ENCODE measurements at regions not wholly inside any gene's neighbourhood (a gene's known extent, or its start where the extent isn't known, plus 50 kb on each side); places are given as distances from the start of the nearest gene placed in this dataset.
"Not testable (repeated sequence)": the region's sequence is repeated elsewhere in the genome, so short reads cannot be mapped to it uniquely, and the experiment has no call there.

GRCh38 chrX:140447150-140447549, 57.7 kb downstream of the SOX3 start:
- no peak for DNase-seq (ENCODE audit: low spot score)

- DNase-seq (ENCODE audit: low spot score), result peak; percentile 2
Measured at GRCh38 chrX:140440876-140441275, 64.0 kb downstream of the SOX3 start.

DNA sequence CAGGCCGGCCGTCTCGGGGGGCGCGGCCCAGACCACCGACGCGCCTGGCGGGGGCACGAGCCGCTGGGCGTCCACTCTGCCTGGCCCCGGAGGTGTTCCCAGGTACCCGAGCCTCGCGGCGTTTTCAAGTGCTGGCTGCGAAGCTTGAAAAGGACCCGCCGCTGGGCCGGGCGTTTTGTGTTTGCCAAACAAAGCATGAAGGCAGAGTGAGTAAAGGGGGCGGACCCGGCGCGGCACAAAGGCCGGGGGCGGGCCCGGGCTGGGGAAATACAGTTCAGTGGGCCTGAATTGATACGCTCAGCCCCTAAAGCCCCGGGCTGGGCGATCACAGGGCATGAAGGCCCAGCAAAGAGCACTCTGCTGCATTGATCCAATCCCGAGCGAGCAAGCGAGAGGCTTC, 65.4 kb downstream of the SOX3 start:
- no peak for DNase-seq (ENCODE audit: low spot score)

GRCh38 chrX:140434347-140434746, 70.5 kb downstream of the SOX3 start:
- no peak for DNase-seq (ENCODE audit: low spot score)

GRCh38 chrX:140433582-140433981, 71.3 kb downstream of the SOX3 start:
- no peak for DNase-seq (ENCODE audit: low spot score)

DNA sequence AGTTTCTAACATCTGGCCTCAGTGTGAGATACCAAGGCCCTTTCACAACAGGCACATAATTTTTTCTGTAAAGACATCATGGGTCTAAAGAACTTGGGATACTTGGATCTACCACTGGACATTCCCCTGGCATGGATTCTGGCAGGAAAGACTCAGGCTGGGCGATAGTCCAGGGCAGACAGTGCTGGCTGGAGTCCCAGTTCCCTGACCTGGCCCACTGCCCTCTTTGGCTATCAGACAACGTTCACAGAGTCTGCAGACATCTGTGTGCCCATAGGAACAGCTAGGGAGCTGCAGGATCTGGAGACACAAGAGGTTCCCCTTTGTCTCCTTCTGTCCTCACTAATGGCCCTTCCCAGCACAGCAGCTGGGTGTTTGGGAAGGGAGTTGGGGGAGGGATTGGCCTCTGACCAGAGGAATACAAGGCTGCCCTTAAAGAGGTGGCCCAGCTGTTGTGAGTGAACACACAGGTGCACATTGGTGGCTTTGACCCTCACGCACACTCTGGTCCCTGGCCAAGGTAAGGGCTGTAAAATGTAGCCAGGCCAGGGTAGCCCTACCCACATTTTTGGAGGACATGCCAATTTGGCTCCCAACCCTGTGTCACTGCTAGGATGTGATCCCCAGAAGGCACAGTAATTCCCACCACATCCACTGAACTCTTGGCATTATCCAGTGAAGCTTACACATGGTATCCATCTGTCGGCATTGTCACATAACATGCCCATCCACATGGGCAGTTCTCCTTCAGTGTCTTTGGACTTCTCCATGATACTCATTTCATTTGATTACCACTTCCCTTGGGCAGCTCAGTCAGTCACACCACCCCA, 72.3 kb downstream of the SOX3 start:
- peak; percentile 13 for DNase-seq (ENCODE audit: low spot score)

- no peak for DNase-seq (ENCODE audit: low spot score)
Measured at GRCh38 chrX:140431521-140431920, 73.3 kb downstream of the SOX3 start.

- DNase-seq (ENCODE audit: low spot score), result no peak
Measured at GRCh38 chrX:140425712-140426395, 79.0 kb downstream of the SOX3 start.

DNA sequence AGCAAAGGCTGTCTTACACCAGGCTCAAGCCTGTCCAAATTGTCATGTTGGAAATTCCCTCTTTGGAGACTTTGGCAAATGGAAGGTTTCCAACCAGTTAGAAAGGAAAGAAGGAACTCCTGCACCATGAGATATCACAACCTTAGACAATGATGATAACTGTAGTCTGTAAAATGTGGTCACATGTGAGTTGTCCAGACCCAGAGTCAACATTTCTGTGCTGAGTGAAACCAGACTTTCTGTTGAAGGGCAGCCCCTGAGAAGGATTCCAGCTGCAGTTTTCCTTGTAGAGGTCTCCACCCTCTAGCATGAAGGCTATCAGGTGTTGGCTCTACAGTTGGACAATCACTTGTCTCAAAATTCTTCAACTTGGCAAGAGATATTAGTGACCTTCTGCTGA, 82.4 kb downstream of the SOX3 start:
- no peak for DNase-seq (ENCODE audit: low spot score)

- DNase-seq (ENCODE audit: low spot score), result not testable (repeated sequence)
Measured at GRCh38 chrX:140402131-140402530, 102.7 kb downstream of the SOX3 start.

DNA sequence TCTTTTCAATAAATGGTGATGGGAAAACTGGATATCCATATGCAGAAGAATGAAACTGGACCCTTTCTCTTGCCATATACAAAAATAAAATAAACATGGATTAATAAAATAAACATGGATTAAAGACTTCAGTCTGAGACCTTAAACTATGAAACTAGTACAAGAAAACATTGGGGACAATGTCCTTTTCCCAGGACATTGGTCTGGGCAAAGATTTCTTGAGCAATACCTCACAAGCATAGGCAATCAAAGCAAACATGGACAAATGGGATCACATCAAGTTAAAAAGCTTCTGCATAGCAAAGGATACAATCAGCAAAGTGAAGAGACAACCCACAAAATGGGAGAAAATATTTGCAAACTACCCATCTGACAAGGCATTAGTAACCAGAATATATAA, 108.5 kb downstream of the SOX3 start:
- not testable (repeated sequence) for DNase-seq (ENCODE audit: low spot score)

DNA sequence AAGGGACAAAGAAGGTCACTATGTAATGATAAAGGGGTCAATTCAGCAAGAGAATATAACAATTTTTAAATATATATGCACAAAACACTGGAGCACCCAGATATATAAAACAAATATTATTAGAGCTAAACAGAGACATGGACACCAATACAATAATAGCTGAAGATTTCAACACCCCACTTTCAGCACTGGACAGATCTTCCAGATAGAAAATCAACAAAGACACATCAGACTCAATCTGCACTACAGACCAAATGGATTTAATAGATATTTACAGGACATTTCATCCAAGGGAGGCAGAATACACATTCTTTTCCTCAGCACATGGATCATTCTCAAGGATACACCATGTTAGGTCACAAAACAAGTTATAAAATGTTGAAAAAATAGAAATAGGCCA, 111.4 kb downstream of the SOX3 start:
- no peak for DNase-seq (ENCODE audit: low spot score)

- peak; percentile 1 for DNase-seq (ENCODE audit: low spot score)
Measured at GRCh38 chrX:140391313-140391712, 113.6 kb downstream of the SOX3 start.

- no peak for DNase-seq (ENCODE audit: low spot score)
Measured at GRCh38 chrX:140389331-140389730, 115.5 kb downstream of the SOX3 start.

- no peak for DNase-seq (ENCODE audit: low spot score)
Measured at GRCh38 chrX:140362861-140363260, 142.0 kb downstream of the SOX3 start.

GRCh38 chrX:140360924-140361323, 143.9 kb downstream of the SOX3 start:
- no peak for DNase-seq (ENCODE audit: low spot score)

- no peak for DNase-seq (ENCODE audit: low spot score)
Measured at GRCh38 chrX:140360284-140360683, 144.6 kb downstream of the SOX3 start.

DNA sequence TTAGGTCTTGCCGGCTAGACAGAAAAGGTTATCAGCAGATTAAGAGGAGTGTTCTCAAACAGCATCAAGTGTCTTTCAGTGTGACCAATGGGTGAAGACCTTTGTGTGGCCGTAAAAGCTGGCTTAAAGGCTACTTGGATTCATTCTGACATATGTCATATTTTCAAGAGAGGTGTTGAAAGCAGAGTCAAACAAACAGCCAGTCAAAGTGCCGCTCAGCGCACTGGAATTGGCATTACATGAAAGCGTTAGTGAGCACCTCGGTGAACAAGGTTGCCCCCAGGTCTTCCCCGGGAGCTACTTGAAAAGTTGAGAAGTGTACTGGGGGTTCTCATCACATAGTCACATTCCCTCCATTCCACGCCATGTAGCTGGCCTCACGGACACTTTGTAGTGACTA, 148.9 kb downstream of the SOX3 start:
- DNase-seq (ENCODE audit: low spot score), result no peak

DNA sequence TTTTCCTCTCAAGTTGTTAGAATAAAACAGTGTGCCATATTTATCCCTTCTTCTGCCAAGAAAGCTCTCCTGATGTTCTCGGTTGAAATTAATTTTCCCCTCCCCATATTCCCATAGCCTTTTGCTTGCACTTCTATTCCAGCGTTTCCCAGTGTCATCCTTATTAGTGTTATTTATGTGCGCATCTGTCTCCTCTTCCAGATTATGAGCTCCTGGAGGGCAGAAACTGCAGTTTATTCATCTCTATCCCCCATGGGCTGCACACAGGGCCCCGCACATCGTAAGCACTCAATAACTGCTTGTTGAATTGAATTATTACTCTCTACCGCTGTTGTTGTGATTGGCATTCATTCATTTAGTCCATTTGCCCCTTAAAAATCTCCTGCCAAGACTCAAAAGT, 149.4 kb downstream of the SOX3 start:
- DNase-seq (ENCODE audit: low spot score), result no peak

GRCh38 chrX:140354431-140355120, 150.3 kb downstream of the SOX3 start:
- no peak for DNase-seq (ENCODE audit: low spot score)

- DNase-seq (ENCODE audit: low spot score), result no peak
Measured at GRCh38 chrX:140346729-140347128, 158.1 kb downstream of the SOX3 start.

DNA sequence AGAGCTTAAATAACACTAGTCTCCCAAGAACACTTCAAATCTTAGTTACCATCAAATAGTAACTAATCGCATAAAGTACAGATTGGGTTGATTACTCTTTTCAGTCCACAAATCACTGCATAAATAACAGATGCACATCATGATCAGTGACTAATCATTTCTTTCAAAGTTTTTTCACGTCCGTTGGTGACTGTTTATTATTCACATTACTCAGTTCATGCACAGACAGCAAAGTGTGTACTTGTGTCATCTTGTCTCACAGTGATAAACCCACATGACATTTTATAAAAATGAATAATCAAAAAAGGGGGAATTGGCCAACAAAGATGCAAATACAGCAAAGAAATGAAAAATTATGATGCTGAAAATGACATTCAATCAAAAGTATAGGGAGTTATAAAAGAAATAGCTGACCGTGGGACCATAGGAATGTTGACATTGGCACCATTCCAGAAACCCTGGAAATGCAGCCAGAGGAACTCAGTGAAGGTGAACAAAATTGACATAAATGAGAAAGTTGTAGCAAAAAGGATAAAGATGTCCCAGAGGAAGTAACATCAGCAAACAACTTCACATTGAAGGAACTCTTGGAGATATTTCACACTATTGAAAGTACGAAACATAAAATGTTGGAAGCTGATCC, 161.5 kb downstream of the SOX3 start:
- no peak for DNase-seq (ENCODE audit: low spot score)
